Activated T-cell treated with anti-CD3 and anti-CD28 coated beads for 1 hour (primary cell): ENCODE measurements at regions not wholly inside any gene's neighbourhood (a gene's known extent, or its start where the extent isn't known, plus 50 kb on each side); places are given as distances from the start of the nearest gene placed in this dataset.

Source experiments
- DNase-seq: peaks from one replicate; pipeline ENCODE4 v3.0.0-alpha.2; 2020; ENCODE audit warnings: low read depth

DNA sequence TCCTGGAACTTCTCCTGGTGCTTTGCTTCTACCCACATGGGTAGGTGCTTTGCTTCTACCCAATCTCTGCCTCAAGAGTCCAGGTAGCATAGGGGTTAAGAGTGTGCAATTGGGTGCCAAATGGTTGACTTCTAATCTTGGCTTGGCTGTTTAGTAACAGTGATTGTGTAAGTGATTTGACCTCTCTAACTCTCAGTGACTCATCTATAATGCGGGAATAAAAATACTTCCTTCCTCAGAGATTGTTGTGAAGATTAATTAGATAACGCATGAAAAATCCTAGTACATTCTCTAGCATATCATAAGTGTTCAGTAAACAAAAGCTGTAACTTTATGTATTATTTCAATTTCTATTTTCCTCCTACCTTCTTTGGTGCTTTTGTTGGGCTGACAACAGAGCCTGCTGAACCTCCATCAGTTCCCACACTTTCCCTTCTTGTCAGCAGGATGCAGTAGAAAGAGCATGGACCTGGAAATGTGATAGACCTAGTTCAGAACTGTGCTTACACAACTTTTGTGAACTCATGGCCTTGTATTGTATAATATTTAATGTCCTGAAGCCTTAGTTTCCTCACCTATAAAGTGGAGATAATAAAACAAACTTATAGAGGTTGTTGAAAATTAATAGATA is 72.9 kb upstream of the SMIM36 start:
- no peak for DNase-seq

GRCh38 chr17:55582897-55583296 is 71.6 kb upstream of the SMIM36 start:
- DNase-seq, result no peak

DNA sequence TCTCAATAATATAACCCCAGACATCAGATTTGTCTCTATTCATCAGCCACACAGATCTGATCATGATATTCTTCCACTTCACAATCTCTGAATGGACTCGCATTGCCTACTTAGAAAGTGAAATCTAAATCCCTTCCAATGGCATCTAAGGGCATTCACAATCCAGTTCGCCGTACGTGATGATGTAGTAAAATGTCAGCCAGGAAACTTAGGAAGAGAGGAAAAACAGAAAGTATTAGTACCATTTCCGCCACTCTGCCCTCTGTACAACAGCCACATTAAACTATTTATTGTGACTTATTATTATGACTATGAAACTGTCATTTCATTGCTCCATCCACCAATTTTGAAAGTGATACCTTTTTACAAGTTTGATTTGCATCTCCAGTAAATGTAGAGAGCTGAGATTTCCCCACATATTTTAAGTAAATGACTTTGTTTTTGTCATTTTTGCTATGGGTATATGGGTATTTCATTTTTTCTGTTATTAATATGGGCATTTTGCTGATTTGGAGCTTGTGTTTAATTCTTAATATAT is 69.4 kb upstream of the SMIM36 start:
- DNase-seq, result no peak

GRCh38 chr17:55577687-55578086 is 66.4 kb upstream of the SMIM36 start:
- DNase-seq, result peak; percentile 8

GRCh38 chr17:55576996-55577586 is 65.8 kb upstream of the SMIM36 start:
- DNase-seq, result peak; percentile 4

DNA sequence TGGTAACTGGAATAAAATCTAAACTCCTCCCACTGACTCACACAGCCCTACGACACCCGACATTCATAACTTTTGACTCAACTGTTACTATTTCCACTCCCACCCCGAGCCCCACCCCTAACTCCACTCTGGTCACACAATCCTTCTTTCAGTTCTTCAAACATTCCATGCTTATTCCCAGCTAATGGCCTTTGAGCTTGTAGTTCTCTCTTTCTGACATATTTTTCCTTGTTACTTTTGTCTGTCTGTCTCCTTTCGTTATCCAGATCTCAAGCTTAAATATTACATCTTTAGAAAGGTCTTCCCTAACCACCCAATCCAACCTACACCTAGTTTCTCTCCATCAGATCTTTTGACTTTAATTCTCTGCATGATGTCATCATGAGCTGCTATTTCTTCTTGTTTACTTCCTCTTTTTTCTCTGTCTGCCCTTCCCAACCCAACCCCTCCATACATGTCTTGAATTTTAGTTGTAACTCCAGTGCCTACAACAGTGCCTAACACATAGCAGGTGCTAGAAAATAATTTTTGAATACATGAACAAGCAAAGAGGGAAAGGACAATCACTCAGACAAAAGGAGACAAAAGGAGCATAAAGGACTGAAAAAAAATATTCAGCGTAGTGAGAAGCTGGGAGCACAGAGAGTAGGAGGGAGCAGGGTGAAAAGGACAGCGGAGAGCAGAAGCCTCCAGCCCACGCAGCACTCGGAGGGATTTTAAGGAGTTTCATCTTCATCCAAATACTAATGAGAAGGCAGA is 65.2 kb upstream of the SMIM36 start:
- no peak for DNase-seq

DNA sequence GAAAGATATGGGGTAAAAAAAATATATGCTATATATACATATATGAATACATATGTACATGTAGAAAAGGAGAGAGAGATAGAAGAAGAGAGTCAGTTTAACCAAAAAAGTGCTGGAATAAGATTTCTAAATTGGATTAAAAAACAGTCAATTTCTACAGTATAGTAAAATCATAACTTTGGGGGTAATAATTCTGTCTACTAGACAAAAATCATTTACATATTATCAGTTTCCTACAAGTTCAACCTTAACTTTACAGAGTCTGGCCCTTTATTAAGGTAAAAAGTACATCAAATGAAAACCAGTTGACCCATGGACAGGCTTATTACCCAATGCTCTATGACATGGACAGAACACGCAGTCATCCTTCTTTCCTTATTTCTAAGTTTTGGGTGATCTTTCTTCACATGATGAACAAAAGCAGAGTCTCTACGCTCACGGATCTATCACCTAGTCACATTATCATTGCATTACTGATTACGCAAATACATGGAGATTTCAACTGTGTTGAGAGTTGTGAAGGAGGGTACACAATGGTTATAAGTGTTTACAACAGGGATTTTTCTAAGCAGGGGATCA is 63.9 kb upstream of the SMIM36 start:
- no peak for DNase-seq

GRCh38 chr17:55572599-55572998 is 61.3 kb upstream of the SMIM36 start:
- no peak for DNase-seq

DNA sequence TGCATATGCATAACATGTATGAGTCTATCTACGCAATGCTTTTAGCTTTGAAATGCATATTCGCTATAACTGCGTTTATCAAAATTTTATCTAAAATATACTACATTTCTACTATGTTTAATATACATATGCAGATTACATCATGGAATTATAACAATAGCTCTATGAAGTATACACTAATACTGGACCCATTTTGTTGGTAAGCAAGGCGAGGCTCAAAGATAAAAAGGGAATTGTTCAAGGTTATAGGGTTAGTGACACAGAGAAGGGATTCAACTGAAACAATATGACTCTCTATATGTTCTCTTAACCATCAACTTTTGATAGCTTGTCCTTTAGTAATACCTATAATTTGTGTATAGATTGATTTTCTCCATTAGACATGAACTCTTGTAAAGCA is 60.9 kb upstream of the SMIM36 start:
- DNase-seq, result no peak

DNA sequence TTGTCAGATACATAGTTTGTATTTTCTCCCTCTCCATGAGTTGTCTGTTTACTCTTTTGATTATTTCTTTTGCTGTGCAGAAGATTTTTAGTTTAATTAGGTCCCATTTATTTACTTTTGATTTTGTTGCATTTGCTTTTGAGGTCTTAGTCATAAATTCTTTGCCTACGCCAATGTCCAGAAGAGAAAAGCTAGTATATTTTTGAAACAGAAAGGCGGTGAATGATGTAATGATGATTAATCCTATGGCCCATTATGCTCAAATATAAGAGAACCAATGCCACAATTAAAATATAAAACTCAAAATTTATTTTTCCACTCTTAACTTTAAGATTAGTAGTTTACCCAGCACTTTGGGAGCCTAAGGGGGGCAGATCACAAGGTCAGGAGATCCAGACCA is 59.8 kb upstream of the SMIM36 start:
- no peak for DNase-seq

GRCh38 chr17:55570391-55570790 is 59.1 kb upstream of the SMIM36 start:
- no peak for DNase-seq

DNA sequence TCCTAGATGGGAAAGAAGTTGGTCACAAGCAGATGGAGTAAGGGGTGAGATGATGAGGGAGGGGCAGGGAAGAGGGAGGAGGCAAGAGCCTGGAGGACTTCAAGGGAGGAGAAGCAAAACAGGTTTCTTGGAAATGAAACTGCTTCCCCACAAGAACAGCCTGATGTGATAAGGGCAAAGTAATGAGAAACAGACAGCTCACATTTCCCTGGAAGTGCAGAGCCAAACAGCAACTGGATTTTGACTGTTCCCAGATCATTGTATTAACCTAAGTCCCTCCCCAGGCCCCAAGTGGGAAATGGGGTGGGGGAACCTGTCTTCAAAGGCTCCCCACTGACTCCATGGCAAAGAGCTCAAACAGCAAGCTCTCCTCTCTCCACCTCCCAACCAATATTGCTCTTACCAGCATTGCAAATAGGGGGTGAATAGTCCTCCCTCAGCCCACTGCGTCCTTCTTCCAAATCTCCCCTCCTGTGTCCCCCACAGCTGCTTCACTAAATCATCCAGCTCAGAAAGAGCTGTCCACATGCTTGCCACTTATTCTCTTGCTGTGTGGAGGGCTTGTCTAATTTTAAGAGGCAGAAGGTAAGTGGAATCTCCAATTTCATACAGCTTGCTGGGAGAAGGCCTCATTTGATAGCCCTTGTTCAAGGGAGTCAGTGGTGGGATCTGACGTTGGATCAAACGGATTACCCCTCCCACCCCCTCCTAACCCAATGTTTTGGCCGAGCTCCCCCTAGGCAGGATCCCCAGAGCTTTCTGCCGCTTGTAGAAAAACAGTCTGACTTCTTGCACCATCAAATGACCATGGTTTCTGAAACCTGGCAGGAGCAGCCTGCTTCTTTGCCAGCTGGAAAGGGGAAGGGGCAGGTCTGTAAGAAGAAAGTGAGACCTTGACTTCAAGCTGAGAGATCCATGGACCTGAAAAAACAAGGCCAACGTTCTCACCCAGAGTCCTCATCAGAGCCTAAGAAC is 56.3 kb upstream of the SMIM36 start:
- no peak for DNase-seq

DNA sequence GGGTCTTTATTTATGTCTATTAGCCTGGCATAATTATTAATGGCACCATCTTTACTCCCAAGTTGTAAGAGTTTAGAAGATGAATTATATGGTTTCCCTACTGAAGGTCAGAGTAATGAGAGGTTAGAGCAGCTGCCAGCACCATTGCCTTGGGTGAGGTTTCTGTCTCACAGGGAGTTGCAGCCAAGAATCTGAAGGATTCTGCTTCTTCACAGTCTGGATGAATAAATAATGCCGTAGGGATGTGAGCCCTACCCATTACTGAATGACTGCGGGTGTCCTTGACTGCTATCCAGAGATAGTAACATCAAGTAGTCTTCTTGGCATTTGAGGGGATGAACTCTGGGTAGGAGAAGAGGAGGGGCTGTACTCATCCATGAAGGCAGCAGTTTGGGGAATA is 52.8 kb upstream of the SMIM36 start:
- no peak for DNase-seq

DNA sequence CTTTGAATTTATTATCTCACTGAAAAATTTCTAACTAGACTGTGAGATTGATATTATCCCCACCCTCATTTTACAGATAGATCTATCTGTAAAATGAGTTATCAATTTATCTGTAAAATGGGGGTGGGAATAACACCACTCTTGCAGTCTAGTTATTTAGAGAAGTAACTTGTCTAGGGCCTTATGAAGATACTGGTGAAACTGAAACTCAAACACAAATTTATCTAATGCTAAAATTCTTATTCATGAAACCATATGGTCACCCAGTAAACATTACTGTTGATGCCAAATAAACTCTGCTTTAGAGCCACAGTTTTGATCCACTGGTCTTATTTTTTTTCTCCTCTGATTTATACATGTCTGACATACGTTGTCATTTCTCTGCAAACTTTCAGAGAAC is 52.1 kb upstream of the SMIM36 start:
- DNase-seq, result no peak

DNA sequence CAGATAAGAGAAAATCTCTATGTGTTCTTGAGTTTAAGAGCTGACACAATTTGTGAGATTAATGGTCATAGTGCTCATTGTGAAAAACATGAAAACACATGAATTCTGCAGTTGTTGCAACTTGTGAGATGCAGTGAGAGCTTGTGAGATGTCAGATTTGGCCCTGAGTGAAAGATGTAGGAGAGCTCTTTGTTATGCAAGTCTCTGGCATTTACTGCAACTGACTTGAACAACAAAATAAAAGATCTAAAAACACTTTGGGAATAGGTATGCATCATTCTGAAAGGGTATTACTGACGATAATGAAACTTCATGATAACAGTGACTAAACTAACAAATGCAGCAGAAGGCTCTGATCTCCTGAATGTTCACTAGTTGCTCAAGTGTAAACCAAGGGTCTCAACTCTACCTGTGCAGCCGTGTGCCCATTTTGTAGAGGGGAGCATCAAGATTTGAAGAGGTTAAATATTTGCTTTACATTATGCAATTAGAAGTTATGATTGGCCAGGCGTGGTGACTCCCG is 50.8 kb upstream of the SMIM36 start:
- DNase-seq, result no peak

- DNase-seq, result no peak
Observed at GRCh38 chr17:55561316-55561972, 50.2 kb upstream of the SMIM36 start.
